Esophagus muscularis mucosa (tissue), 4 donors: ENCODE measurements at regions not wholly inside any gene's neighbourhood (a gene's known extent, or its start where the extent isn't known, plus 50 kb on each side); places are given as distances from the start of the nearest gene placed in this dataset.

Source experiments
- DNase-seq: peaks from one replicate; pipeline ENCODE4 v3.0.0-alpha.2; 2017; ENCODE audit errors: extremely low spot score
- H3K27ac ChIP-seq, 4 donors: fragments of 200-600 bp; sonication (generic); replicated peaks in 1 of 4; 1 replicate in 3 of 4; 2 replicates in 1 of 4; pipeline ENCODE4 v1.5.1; 2016 to 2019; ENCODE audit warnings: mild to moderate bottlenecking in 1 of 4
- H3K27me3 ChIP-seq, 4 donors: fragments of 200-600 bp; sonication (generic); one replicate each; pipeline versions ENCODE4 v1.5.1 to v1.6.0; 2016 to 2019
- H3K36me3 ChIP-seq, 4 donors: fragments of 200-600 bp; sonication (generic); one replicate each; pipeline ENCODE4 v1.5.1; 2016 to 2019
- H3K4me1 ChIP-seq, 4 donors: fragments of 200-600 bp; sonication (generic); one replicate each; pipeline ENCODE4 v1.5.1; 2016 to 2019
- H3K4me3 ChIP-seq, 4 donors: fragments of 200-600 bp; sonication (generic); 1 replicate in 2 of 4; 2 replicates in 2 of 4; pipeline ENCODE4 v1.5.1; 2016 to 2019; ENCODE audit warnings: mild to moderate bottlenecking in 4 of 4, moderate library complexity in 1 of 4
- H3K9me3 ChIP-seq, 4 donors: fragments of 200-600 bp; sonication (generic); 1 replicate in 3 of 4; 2 replicates in 1 of 4; pipeline ENCODE4 v1.5.1; 2016 to 2019
- CTCF ChIP-seq, 3 experiments: fragments of 200-600 bp in 2 of 3; fragments of 450-650 bp in 1 of 3; sonication (generic) in 2 of 3; IDR thresholded peaks; one replicate each; pipeline ENCODE4 v1.5.1; 2017 to 2019; ENCODE audit warnings: antibody characterized with exemption in 3 of 3, mild to moderate bottlenecking in 2 of 3, moderate library complexity in 1 of 3
- EP300 ChIP-seq: sonication (generic); formaldehyde crosslinking; IDR thresholded peaks from one replicate; pipeline ENCODE4 v1.6.1; 2017; ENCODE audit warnings: antibody characterized with exemption
- POLR2A ChIP-seq: fragments of 450-650 bp; IDR thresholded peaks from one replicate; pipeline ENCODE4 v1.6.1; 2017; ENCODE audit warnings: antibody characterized with exemption, moderate library complexity, mild to moderate bottlenecking, low read depth
- POLR2AphosphoS5 ChIP-seq, 2 donors: sonication (generic); formaldehyde crosslinking; IDR thresholded peaks; one replicate each; pipeline ENCODE4 v1.6.1; 2017; ENCODE audit warnings: antibody characterized with exemption in 2 of 2
- WGBS: methylation state at CpG from one replicate; pipeline ENCODE4 v1.1.5; 2018; 5-methylcytosine and 5-hydroxymethylcytosine counted together
- intact Hi-C: fragments of 100-400 bp; cut with DNase I; formaldehyde crosslinking; loops from one replicate; pipeline ENCODE4 v1.15.1; 2023

GRCh38 chr1:177435364-177435763, 264.6 kb downstream of the BRINP2 start:
- 85% methylated on average over 1 of the region's 1 CpG for WGBS
- TF ChIP-seq EP300 (no peak), POLR2A (no peak), POLR2AphosphoS5 (IDR thresholded peaks at IDR 0.05) (no peak), CTCF (IDR thresholded peaks at IDR 0.05) (no peak)
- intact Hi-C loops: no loop called here
- no peaks in the 10 kb centered on the region for H3K36me3 ChIP-seq
- no peaks in the 10 kb centered on the region for H3K27me3 ChIP-seq
- H3K4me3 ChIP-seq: no peak overlapping the region
- no peak overlapping the region for H3K27ac ChIP-seq
- no peaks in the 10 kb centered on the region for H3K4me1 ChIP-seq
- no peaks in the 10 kb centered on the region for H3K9me3 ChIP-seq
- no peak for DNase-seq

- Histone ChIP-seq H3K4me3 (no peak overlapping the region), H3K27me3 (no peaks in the 10 kb centered on the region), H3K4me1 (no peaks in the 10 kb centered on the region), H3K27ac (no peak overlapping the region), H3K36me3 (no peaks in the 10 kb centered on the region), H3K9me3 (no peaks in the 10 kb centered on the region)
- no peak for DNase-seq
- 84% methylated on average over 1 of the region's 1 CpG for WGBS
- no peak for TF ChIP-seq CTCF (IDR thresholded peaks at IDR 0.05)
- no peak for TF ChIP-seq EP300
- TF ChIP-seq POLR2AphosphoS5 (IDR thresholded peaks at IDR 0.05): no peak
- TF ChIP-seq POLR2A: no peak
- intact Hi-C loops: no loop called here
These were observed 262.1 kb downstream of the BRINP2 start for GRCh38 chr1:177432897-177433296.

GRCh38 chr1:177431123-177431522, 260.4 kb downstream of the BRINP2 start:
- TF ChIP-seq POLR2A (no peak), EP300 (no peak), POLR2AphosphoS5 (IDR thresholded peaks at IDR 0.05) (no peak), CTCF (IDR thresholded peaks at IDR 0.05) (no peak)
- Histone ChIP-seq H3K27ac (no peak overlapping the region), H3K4me3 (no peak overlapping the region), H3K36me3 (no peaks in the 10 kb centered on the region), H3K4me1 (no peaks in the 10 kb centered on the region), H3K9me3 (no peaks in the 10 kb centered on the region), H3K27me3 (no peaks in the 10 kb centered on the region)
- WGBS: 57% methylated on average over 1 of the region's 1 CpG
- intact Hi-C loops: no loop called here
- no peak for DNase-seq

GRCh38 chr1:177429234-177429633, 258.5 kb downstream of the BRINP2 start:
- no peak overlapping the region for H3K27ac ChIP-seq
- TF ChIP-seq CTCF (IDR thresholded peaks at IDR 0.05) (no peak), POLR2AphosphoS5 (IDR thresholded peaks at IDR 0.05) (no peak), EP300 (no peak), POLR2A (no peak)
- no peaks in the 10 kb centered on the region for H3K4me1 ChIP-seq
- H3K9me3 ChIP-seq: no peaks in the 10 kb centered on the region
- H3K36me3 ChIP-seq: no peaks in the 10 kb centered on the region
- no peak for DNase-seq
- H3K4me3 ChIP-seq: no peak overlapping the region
- no peaks in the 10 kb centered on the region for H3K27me3 ChIP-seq
- 80% methylated on average over 2 of the region's 2 CpGs for WGBS
- intact Hi-C loops: no loop called here

GRCh38 chr1:177427811-177428210, 257.1 kb downstream of the BRINP2 start:
- no peaks in the 10 kb centered on the region for H3K36me3 ChIP-seq
- no peaks in the 10 kb centered on the region for H3K9me3 ChIP-seq
- H3K4me1 ChIP-seq: no peaks in the 10 kb centered on the region
- no peak for DNase-seq
- intact Hi-C loops: no loop called here
- H3K4me3 ChIP-seq: no peak overlapping the region
- H3K27ac ChIP-seq: no peak overlapping the region
- no peaks in the 10 kb centered on the region for H3K27me3 ChIP-seq
- WGBS: 87% methylated on average over 1 of the region's 1 CpG
- TF ChIP-seq POLR2AphosphoS5 (IDR thresholded peaks at IDR 0.05): no peak
- TF ChIP-seq CTCF (IDR thresholded peaks at IDR 0.05): no peak
- no peak for TF ChIP-seq EP300
- TF ChIP-seq POLR2A: no peak
